GM12878 (cell line): ENCODE measurements at regions not wholly inside any gene's neighbourhood (a gene's known extent, or its start where the extent isn't known, plus 50 kb on each side); places are given as distances from the start of the nearest gene placed in this dataset.

Source experiments
- ATAC-seq: fragments of 200-7000 bp; cut with Tn5 transposase; 3 replicates; pipeline ENCODE4 v1.9.1; 2020; ENCODE audit warnings: mild to moderate bottlenecking, moderate library complexity
- BruUV-seq: library from RNA; stranded (reverse); fragments of 400-500 nt; replicated peaks from 2 replicates; lab custom pipeline; 2021; lab: Mats Ljungman, UMichigan
- CTCF ChIA-PET: fragments of 300-600 bp; sonication (Branson Sonifier 250); formaldehyde crosslinking; extraction: SDS; loops from one replicate; lab custom pipeline; 2021; ENCODE audit warnings: inconsistent platforms; lab: Yijun Ruan, JAX
- POLR2A ChIA-PET: fragments of 350-600 bp; formaldehyde crosslinking; extraction: SDS; loops from one replicate; lab custom pipeline; 2021; ENCODE audit warnings: inconsistent platforms; lab: Charles Lee
- RAD21 ChIA-PET: fragments of 300-600 bp; sonication (Branson Sonifier 250); formaldehyde crosslinking; loops from one replicate; lab custom pipeline; 2023; ENCODE audit warnings: antibody characterized with exemption; ENCODE audit not compliant: unreplicated experiment; lab: Charles Lee
- SMC1A ChIA-PET: fragments of 300-600 bp; sonication (Branson Sonifier 250); formaldehyde crosslinking; loops from one replicate; lab custom pipeline; 2023; ENCODE audit not compliant: unreplicated experiment, uncharacterized antibody; lab: Charles Lee
- DNase-seq: peaks from one replicate; pipeline ENCODE4 v3.0.0-alpha.2; 2011; ENCODE audit warnings: low read depth, low spot score
- FAIRE-seq: peaks from 3 replicates; lab custom pipeline; 2011; peaks lifted over from hg19 to GRCh38; lab: Jason Lieb, UNC
- H2AFZ ChIP-seq: 2 replicates; pipeline ENCODE4 v1.6.0; 2011; ENCODE audit warnings: low read depth, low read length, control low read depth; ENCODE audit not compliant: control insufficient read depth
- H3K27ac ChIP-seq: 2 replicates; pipeline ENCODE4 v1.5.1; 2011; ENCODE audit warnings: control low read depth; ENCODE audit not compliant: control insufficient read depth, insufficient read depth
- H3K27me3 ChIP-seq, 2 experiments: replicated peaks in 1 of 2; 2 replicates each; pipeline versions ENCODE4 v1.6.0 to v1.6.1; 2011; ENCODE audit warnings: low read length in 1 of 2; ENCODE audit not compliant: control insufficient read depth in 2 of 2, insufficient read depth in 2 of 2
- H3K36me3 ChIP-seq, 2 experiments: 2 replicates each; pipeline ENCODE4 v1.5.1; 2011; ENCODE audit warnings: low read length in 1 of 2; ENCODE audit not compliant: control insufficient read depth in 2 of 2, insufficient read depth in 2 of 2
- H3K4me1 ChIP-seq: 2 replicates; pipeline ENCODE4 v1.6.1; 2011; ENCODE audit warnings: mild to moderate bottlenecking, low read length, moderate library complexity, mixed read lengths; ENCODE audit not compliant: control insufficient read depth, insufficient read depth
- H3K4me2 ChIP-seq: 2 replicates; pipeline ENCODE4 v1.6.0; 2011; ENCODE audit warnings: control low read depth; ENCODE audit not compliant: control insufficient read depth, insufficient read depth
- H3K4me3 ChIP-seq: fragments of 200-600 bp; sonication (generic); 2 replicates; pipeline ENCODE4 v1.5.1; 2016
- H3K79me2 ChIP-seq: 2 replicates; pipeline ENCODE4 v1.6.0; 2011; ENCODE audit warnings: low read length; ENCODE audit not compliant: control insufficient read depth, insufficient read depth
- H3K9ac ChIP-seq: 2 replicates; pipeline ENCODE4 v1.8.0; 2011; ENCODE audit warnings: low read length, control low read depth, mixed read lengths; ENCODE audit not compliant: control insufficient read depth, insufficient read depth
- H3K9me3 ChIP-seq: replicated peaks from 3 replicates; pipeline ENCODE4 v1.5.1; 2011; ENCODE audit warnings: mild to moderate bottlenecking, low read length; ENCODE audit not compliant: control insufficient read depth, insufficient read depth
- H4K20me1 ChIP-seq: 2 replicates; pipeline ENCODE4 v1.6.0; 2011; ENCODE audit not compliant: control insufficient read depth, insufficient read depth
- CUX1 ChIP-seq: IDR thresholded peaks from 2 replicates; pipeline ENCODE4 v1.6.1; 2012; ENCODE audit warnings: improper control_type of control experiment, low read depth, low read length; ENCODE audit not compliant: insufficient replicate concordance
- POLR2A ChIP-seq: IDR thresholded peaks from 2 replicates; pipeline ENCODE4 v1.6.1; 2011; ENCODE audit warnings: low read depth, mild to moderate bottlenecking, low read length
- RFX5 ChIP-seq: IDR thresholded peaks from 2 replicates; pipeline ENCODE4 v1.6.1; 2011; ENCODE audit warnings: low read depth, low read length, improper control_type of control experiment
- ZNF622 ChIP-seq: fragments of 450-650 bp; IDR thresholded peaks from 2 replicates; pipeline ENCODE4 v1.6.1; 2017; ENCODE audit warnings: mild to moderate bottlenecking, inconsistent platforms
- ZSCAN29 ChIP-seq: fragments of 450-650 bp; IDR thresholded peaks from 2 replicates; pipeline ENCODE4 v1.6.1; 2017; ENCODE audit warnings: mild to moderate bottlenecking, moderate library complexity
- WGBS: methylation state at CpG from one replicate; pipeline ENCODE4 v1.1.6; 2016; ENCODE audit warnings: low lambda C conversion rate; ENCODE audit not compliant: insufficient replicate concordance, insufficient coverage; ENCODE audit errors: missing lambda C conversion rate; 5-methylcytosine and 5-hydroxymethylcytosine counted together
- in situ Hi-C: fragments of 300-500 bp; cut with MboI; formaldehyde crosslinking; loops from 9 replicates; pipeline ENCODE4 v1.14.3; 2018; ENCODE audit warnings: mixed read lengths
- intact Hi-C: fragments of 100-400 bp; cut with micrococcal nuclease; formaldehyde crosslinking; loops from one replicate; pipeline ENCODE4 v1.14.2; 2022; ENCODE audit not compliant: unreplicated experiment

GRCh38 chr6:139844907-139845306, 470.5 kb upstream of the CITED2 start:
- no peak overlapping the region for H3K4me2 ChIP-seq
- FAIRE-seq = no peak
- no peaks in the 10 kb centered on the region for H4K20me1 ChIP-seq
- DNase-seq = no peak
- no peak overlapping the region for H3K27ac ChIP-seq
- intact Hi-C loops (loop anchor here (10.0 kb wide), 1 partner anchor 470 kb away; the partner anchor contains the start of gene CITED2), in situ Hi-C loops (no loop called here)
- H3K4me1 ChIP-seq = peaks cover 4% of the 10 kb centered on the region
- H2AFZ ChIP-seq = no peak overlapping the region
- H3K27me3 ChIP-seq = no peaks in the 10 kb centered on the region
- no TSS peak for BruUV-seq
- ChIA-PET SMC1A (interaction anchor here (0.6 to 2.5 kb wide), 3 partner anchors 9 to 81 kb away, joined by 3 to 7 read pairs (median 5); no protein-coding TSS in a partner anchor), POLR2A (interaction anchor here (1.1 kb wide), 1 partner anchor 59 kb away, joined by 3 read pairs; no protein-coding TSS in a partner anchor), RAD21 (interaction anchor here (1.8 kb wide), 1 partner anchor 59 kb away, joined by 4 read pairs; no protein-coding TSS in a partner anchor), CTCF (interaction anchor here (0.6 kb wide), 1 partner anchor 40 kb away, joined by 4 read pairs; no protein-coding TSS in a partner anchor)
- no peaks in the 10 kb centered on the region for H3K36me3 ChIP-seq
- TF ChIP-seq ZSCAN29 (no peak), ZNF622 (no peak), RFX5 (no peak), POLR2A (no peak), CUX1 (no peak)
- H3K9me3 ChIP-seq = no peaks in the 10 kb centered on the region; the same call in 2 of the 3 replicates
- no peak overlapping the region for H3K4me3 ChIP-seq
- H3K9ac ChIP-seq = no peak overlapping the region
- no peaks in the 10 kb centered on the region for H3K79me2 ChIP-seq
- no peak for ATAC-seq
- 65% methylated on average over 3 of the region's 3 CpGs for WGBS
